PC-3 (cell line): ENCODE measurements at regions not wholly inside any gene's neighbourhood (a gene's known extent, or its start where the extent isn't known, plus 50 kb on each side); places are given as distances from the start of the nearest gene placed in this dataset.

Source experiments
- ATAC-seq: fragments of 200-7000 bp; cut with Tn5 transposase; 2 replicates; pipeline ENCODE4 v1.9.1; 2020; ENCODE audit warnings: mild to moderate bottlenecking, moderate library complexity
- BruUV-seq: library from RNA; stranded (reverse); fragments of 400-500 nt; replicated peaks from 2 replicates; lab custom pipeline; 2021; lab: Mats Ljungman, UMichigan
- CTCF ChIA-PET: fragments of 300-600 bp; sonication (Branson Sonifier 250); formaldehyde crosslinking; loops from one replicate; lab custom pipeline; 2022; ENCODE audit warnings: antibody characterized with exemption; lab: Charles Lee
- POLR2A ChIA-PET: fragments of 300-600 bp; sonication (Branson Sonifier 250); formaldehyde crosslinking; loops from one replicate; lab custom pipeline; 2022; ENCODE audit warnings: antibody characterized with exemption; ENCODE audit not compliant: unreplicated experiment; lab: Charles Lee
- DNase-seq: peaks from one replicate; pipeline ENCODE4 v3.0.0-alpha.2; 2015
- H2AFZ ChIP-seq: fragments of 300-600 bp; sonication (generic); 2 replicates; pipeline ENCODE4 v1.6.0; 2016; ENCODE audit warnings: antibody characterized with exemption, low read length
- H3F3A ChIP-seq: fragments of 300-600 bp; sonication (generic); one replicate; pipeline ENCODE4 v1.6.0; 2017; ENCODE audit warnings: antibody characterized with exemption, low read length, control low read depth, mild to moderate bottlenecking; ENCODE audit not compliant: unreplicated experiment
- H3K27ac ChIP-seq: fragments of 300-600 bp; sonication (generic); 2 replicates; pipeline ENCODE4 v1.5.1; 2016; ENCODE audit warnings: mild to moderate bottlenecking, low read length
- H3K27me3 ChIP-seq: fragments of 300-600 bp; sonication (generic); 2 replicates; pipeline ENCODE4 v1.6.1; 2016; ENCODE audit warnings: low read length, mixed read lengths
- H3K36me3 ChIP-seq: fragments of 300-600 bp; sonication (generic); 2 replicates; pipeline ENCODE4 v1.6.1; 2016; ENCODE audit warnings: low read depth, mixed run types, low read length, mixed read lengths
- H3K4me1 ChIP-seq: fragments of 300-600 bp; sonication (generic); 2 replicates; pipeline ENCODE4 v1.5.1; 2016; ENCODE audit warnings: low read length; ENCODE audit not compliant: insufficient read depth
- H3K4me2 ChIP-seq: fragments of 300-600 bp; sonication (generic); 2 replicates; pipeline ENCODE4 v1.6.0; 2016; ENCODE audit warnings: low read length
- H3K4me3 ChIP-seq: fragments of 300-600 bp; sonication (generic); 2 replicates; pipeline ENCODE4 v1.5.1; 2016; ENCODE audit warnings: mild to moderate bottlenecking, low read length, mixed read lengths
- H3K79me2 ChIP-seq: fragments of 300-600 bp; sonication (generic); 2 replicates; pipeline ENCODE4 v1.6.1; 2017; ENCODE audit warnings: low read length, mixed read lengths
- H3K9ac ChIP-seq: fragments of 300-600 bp; sonication (generic); 2 replicates; pipeline ENCODE4 v1.6.0; 2016; ENCODE audit warnings: mild to moderate bottlenecking, low read length
- H3K9me2 ChIP-seq: fragments of 300-600 bp; sonication (generic); replicated peaks from 2 replicates; pipeline ENCODE4 v1.6.1; 2016; ENCODE audit warnings: mixed run types, low read length, mixed read lengths
- H3K9me3 ChIP-seq: fragments of 300-600 bp; sonication (generic); 2 replicates; pipeline ENCODE4 v1.6.1; 2016; ENCODE audit warnings: low read length, mixed read lengths
- H4K20me1 ChIP-seq: fragments of 300-600 bp; sonication (generic); 2 replicates; pipeline ENCODE4 v1.6.1; 2016; ENCODE audit warnings: low read length, mixed read lengths
- EZH2 ChIP-seq: fragments of 300-600 bp; sonication (generic); IDR thresholded peaks from one replicate; pipeline ENCODE4 v1.6.1; 2017; ENCODE audit warnings: antibody characterized with exemption, mild to moderate bottlenecking, low read length; ENCODE audit not compliant: unreplicated experiment
- EZH2phosphoT487 ChIP-seq: fragments of 300-600 bp; sonication (generic); IDR thresholded peaks from 2 replicates; pipeline ENCODE4 v1.6.1; 2018; ENCODE audit warnings: mild to moderate bottlenecking, antibody characterized with exemption, low read length, borderline replicate concordance
- intact Hi-C: fragments of 100-400 bp; cut with micrococcal nuclease; formaldehyde crosslinking; loops from 2 replicates; pipeline ENCODE4 v1.9.0; 2023
- TF ChIP-seq, protein P1 (sequence below): fragments of 300-600 bp; sonication (generic); conservative IDR thresholded peaks from 2 replicates; pipeline ENCODE4 v1.5.1; 2017; ENCODE audit warnings: antibody characterized with exemption, low read depth, mild to moderate bottlenecking, low read length

DNA sequence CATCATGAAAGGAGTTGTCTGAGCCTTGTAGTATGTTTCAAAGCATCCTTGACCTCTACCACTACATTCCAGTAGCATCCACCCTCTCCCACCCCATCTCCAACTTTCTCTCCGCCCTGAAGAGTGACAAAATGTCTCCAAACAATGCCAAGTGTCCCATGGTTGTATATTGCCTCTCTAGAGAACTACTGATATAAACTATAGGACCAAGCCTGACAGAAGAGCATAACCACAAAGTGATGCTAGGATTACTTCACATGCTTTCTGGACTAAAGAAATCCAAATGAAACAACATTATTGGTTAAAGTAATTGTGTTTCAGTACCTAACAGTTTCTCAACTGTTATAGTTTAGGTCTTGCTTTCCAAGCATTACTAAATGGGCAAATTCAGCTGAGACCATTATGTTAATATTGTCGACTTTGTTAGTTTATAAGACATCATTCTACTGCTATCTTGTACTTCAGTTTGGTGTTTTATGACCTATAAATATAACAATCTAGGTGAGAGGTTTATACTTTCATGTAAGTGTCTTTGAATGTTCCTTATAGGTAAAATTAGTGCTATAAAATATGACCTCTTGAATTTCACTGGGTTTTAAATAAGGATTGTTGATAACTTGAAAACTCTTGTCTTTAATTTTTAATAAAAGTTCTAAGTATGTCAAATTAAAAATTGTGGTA lies 117.4 kb downstream of the SUCNR1 start:
- CTCF ChIA-PET = no interaction called here
- no peak for DNase-seq
- no peak overlapping the region for H3K9ac ChIP-seq
- H3K4me3 ChIP-seq = no peak overlapping the region
- no peak for ATAC-seq
- H3F3A ChIP-seq = no peaks in the 10 kb centered on the region
- intact Hi-C loops = no loop called here
- no peaks in the 10 kb centered on the region for H4K20me1 ChIP-seq
- H3K79me2 ChIP-seq = no peaks in the 10 kb centered on the region
- no peak overlapping the region for H2AFZ ChIP-seq
- peaks cover 4% of the 10 kb centered on the region; the same call in 1 of the 2 replicates for H3K9me2 ChIP-seq
- no peak overlapping the region for H3K27ac ChIP-seq
- H3K36me3 ChIP-seq = no peaks in the 10 kb centered on the region
- H3K4me1 ChIP-seq = no peaks in the 10 kb centered on the region
- no peaks in the 10 kb centered on the region for H3K9me3 ChIP-seq
- POLR2A ChIA-PET = interaction anchor here (0.7 kb wide), 1 partner anchor 77 kb away, joined by 4 read pairs; no protein-coding TSS in a partner anchor
- no TSS peak for BruUV-seq
- H3K27me3 ChIP-seq = no peaks in the 10 kb centered on the region
- TF ChIP-seq EZH2 = no peak
- TF ChIP-seq, protein P1, sequence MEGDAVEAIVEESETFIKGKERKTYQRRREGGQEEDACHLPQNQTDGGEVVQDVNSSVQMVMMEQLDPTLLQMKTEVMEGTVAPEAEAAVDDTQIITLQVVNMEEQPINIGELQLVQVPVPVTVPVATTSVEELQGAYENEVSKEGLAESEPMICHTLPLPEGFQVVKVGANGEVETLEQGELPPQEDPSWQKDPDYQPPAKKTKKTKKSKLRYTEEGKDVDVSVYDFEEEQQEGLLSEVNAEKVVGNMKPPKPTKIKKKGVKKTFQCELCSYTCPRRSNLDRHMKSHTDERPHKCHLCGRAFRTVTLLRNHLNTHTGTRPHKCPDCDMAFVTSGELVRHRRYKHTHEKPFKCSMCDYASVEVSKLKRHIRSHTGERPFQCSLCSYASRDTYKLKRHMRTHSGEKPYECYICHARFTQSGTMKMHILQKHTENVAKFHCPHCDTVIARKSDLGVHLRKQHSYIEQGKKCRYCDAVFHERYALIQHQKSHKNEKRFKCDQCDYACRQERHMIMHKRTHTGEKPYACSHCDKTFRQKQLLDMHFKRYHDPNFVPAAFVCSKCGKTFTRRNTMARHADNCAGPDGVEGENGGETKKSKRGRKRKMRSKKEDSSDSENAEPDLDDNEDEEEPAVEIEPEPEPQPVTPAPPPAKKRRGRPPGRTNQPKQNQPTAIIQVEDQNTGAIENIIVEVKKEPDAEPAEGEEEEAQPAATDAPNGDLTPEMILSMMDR = no peak
- no peak for TF ChIP-seq EZH2phosphoT487
- H3K4me2 ChIP-seq = no peak overlapping the region

GRCh38 chr3:151992326-151993041 lies 119.0 kb downstream of the SUCNR1 start:
- no peak overlapping the region for H3K9ac ChIP-seq
- no peak for ATAC-seq
- TF ChIP-seq, protein P1 = no peak
- TF ChIP-seq EZH2phosphoT487 = no peak
- TF ChIP-seq EZH2 = no peak
- H4K20me1 ChIP-seq = no peaks in the 10 kb centered on the region
- H3F3A ChIP-seq = no peaks in the 10 kb centered on the region
- intact Hi-C loops = no loop called here
- H3K27ac ChIP-seq = no peak overlapping the region
- no peaks in the 10 kb centered on the region for H3K79me2 ChIP-seq
- no peaks in the 10 kb centered on the region for H3K4me1 ChIP-seq
- H3K4me3 ChIP-seq = no peak overlapping the region
- DNase-seq = no peak
- no peak overlapping the region for H3K4me2 ChIP-seq
- H2AFZ ChIP-seq = no peak overlapping the region
- H3K36me3 ChIP-seq = no peaks in the 10 kb centered on the region
- peaks cover 4% of the 10 kb centered on the region; the same call in 1 of the 2 replicates for H3K9me2 ChIP-seq
- H3K9me3 ChIP-seq = no peaks in the 10 kb centered on the region
- no peaks in the 10 kb centered on the region for H3K27me3 ChIP-seq
- ChIA-PET CTCF (no interaction called here), POLR2A (no interaction called here)
- BruUV-seq = no TSS peak

GRCh38 chr3:151995091-151995490 lies 121.6 kb downstream of the SUCNR1 start:
- peaks cover 4% of the 10 kb centered on the region; the same call in 1 of the 2 replicates for H3K9me2 ChIP-seq
- H3K4me1 ChIP-seq = no peaks in the 10 kb centered on the region
- no peaks in the 10 kb centered on the region for H3K36me3 ChIP-seq
- no peak overlapping the region for H2AFZ ChIP-seq
- ChIA-PET POLR2A (no interaction called here), CTCF (no interaction called here)
- H3K4me3 ChIP-seq = no peak overlapping the region
- H3K27ac ChIP-seq = no peak overlapping the region
- ATAC-seq (no peak), DNase-seq (no peak)
- H3K79me2 ChIP-seq = no peaks in the 10 kb centered on the region
- H4K20me1 ChIP-seq = no peaks in the 10 kb centered on the region
- no peak overlapping the region for H3K4me2 ChIP-seq
- TF ChIP-seq EZH2phosphoT487 (no peak), EZH2 (no peak)
- TF ChIP-seq, protein P1 = no peak
- H3K9me3 ChIP-seq = no peaks in the 10 kb centered on the region
- no peak overlapping the region for H3K9ac ChIP-seq
- no peaks in the 10 kb centered on the region for H3F3A ChIP-seq
- no peaks in the 10 kb centered on the region for H3K27me3 ChIP-seq
- intact Hi-C loops = no loop called here
- BruUV-seq = no TSS peak
